ENCODE measurements at regions not wholly inside any gene's neighbourhood (a gene's known extent, or its start where the extent isn't known, plus 50 kb on each side); places are given as distances from the start of the nearest gene placed in this dataset.

GRCh38 chr2:164127971-164128527 is 392.2 kb upstream of the FIGN start:
- Histone ChIP-seq H3K4me1 (ENCODE audit: insufficient read depth) (no peaks in the 10 kb centered on the region), H3K27me3 (no peaks in the 10 kb centered on the region), H3K9me3 (no peaks in the 10 kb centered on the region), H3K27ac (no peak overlapping the region), H3K4me3 (no peak overlapping the region), H3K36me3 (no peaks in the 10 kb centered on the region)
- TF ChIP-seq CTCF (IDR thresholded peaks at IDR 0.05), result no peak
- no peak for TF ChIP-seq POLR2A (IDR thresholded peaks at IDR 0.05)
- no peak for TF ChIP-seq EP300 (IDR thresholded peaks at IDR 0.05)
- no peak for DNase-seq
- WGBS, 3 donors, result 89 to 92% (median 92%) methylated on average over 9 of the region's 9 CpGs
- intact Hi-C loops (cut with DNase I), result no loop called here

- H3K9me3 ChIP-seq, result no peaks in the 10 kb centered on the region
- DNase-seq, result no peak
- intact Hi-C loops (cut with DNase I), result no loop called here
- no peaks in the 10 kb centered on the region for H3K27me3 ChIP-seq
- TF ChIP-seq EP300 (IDR thresholded peaks at IDR 0.05) (no peak), POLR2A (IDR thresholded peaks at IDR 0.05) (no peak)
- no peak overlapping the region for H3K4me3 ChIP-seq
- no peak overlapping the region for H3K27ac ChIP-seq
- H3K4me1 ChIP-seq (ENCODE audit: insufficient read depth), result no peaks in the 10 kb centered on the region
- no peaks in the 10 kb centered on the region for H3K36me3 ChIP-seq
- WGBS, 3 donors, result 88 to 90% (median 89%) methylated on average over 7 of the region's 7 CpGs
Measured at GRCh38 chr2:164126960-164127660, 391.3 kb upstream of the FIGN start.

- DNase-seq, result no peak
- no peak overlapping the region for H3K4me3 ChIP-seq
- no peak overlapping the region for H3K27ac ChIP-seq
- intact Hi-C loops (cut with DNase I), result no loop called here
- no peaks in the 10 kb centered on the region for H3K9me3 ChIP-seq
- WGBS, 3 donors, result 80 to 85% (median 81%) methylated on average over 4 of the region's 4 CpGs
- H3K36me3 ChIP-seq, result no peaks in the 10 kb centered on the region
- no peaks in the 10 kb centered on the region for H3K4me1 ChIP-seq (ENCODE audit: insufficient read depth)
- no peaks in the 10 kb centered on the region for H3K27me3 ChIP-seq
- TF ChIP-seq CTCF (IDR thresholded peaks at IDR 0.05) (no peak), EP300 (IDR thresholded peaks at IDR 0.05) (no peak), POLR2A (IDR thresholded peaks at IDR 0.05) (no peak)
Measured at GRCh38 chr2:164115806-164116205, 380.0 kb upstream of the FIGN start.

GRCh38 chr2:164114937-164115336 is 379.1 kb upstream of the FIGN start:
- Histone ChIP-seq H3K36me3 (no peaks in the 10 kb centered on the region), H3K4me1 (ENCODE audit: insufficient read depth) (no peaks in the 10 kb centered on the region), H3K27ac (no peak overlapping the region), H3K9me3 (no peaks in the 10 kb centered on the region), H3K4me3 (no peak overlapping the region), H3K27me3 (no peaks in the 10 kb centered on the region)
- no peak for DNase-seq
- intact Hi-C loops (cut with DNase I), result no loop called here
- TF ChIP-seq EP300 (IDR thresholded peaks at IDR 0.05) (no peak), CTCF (IDR thresholded peaks at IDR 0.05) (no peak), POLR2A (IDR thresholded peaks at IDR 0.05) (no peak)

GRCh38 chr2:164112105-164112504 is 376.3 kb upstream of the FIGN start:
- Histone ChIP-seq H3K4me3 (no peak overlapping the region), H3K9me3 (no peaks in the 10 kb centered on the region), H3K4me1 (ENCODE audit: insufficient read depth) (no peaks in the 10 kb centered on the region), H3K27ac (no peak overlapping the region), H3K27me3 (no peaks in the 10 kb centered on the region), H3K36me3 (no peaks in the 10 kb centered on the region)
- no peak for DNase-seq
- TF ChIP-seq POLR2A (IDR thresholded peaks at IDR 0.05), result no peak
- TF ChIP-seq EP300 (IDR thresholded peaks at IDR 0.05), result no peak
- TF ChIP-seq CTCF (IDR thresholded peaks at IDR 0.05), result no peak
- WGBS, 3 donors, result 93 to 98% (median 94%) methylated on average over 2 of the region's 2 CpGs
- intact Hi-C loops (cut with DNase I), result loop anchor here in 1 of 4 donors (2.0 kb wide), 1 partner anchor 73 kb away; no protein-coding TSS in a partner anchor
